ENCODE measurements at regions not wholly inside any gene's neighbourhood (a gene's known extent, or its start where the extent isn't known, plus 50 kb on each side); places are given as distances from the start of the nearest gene placed in this dataset.

DNA sequence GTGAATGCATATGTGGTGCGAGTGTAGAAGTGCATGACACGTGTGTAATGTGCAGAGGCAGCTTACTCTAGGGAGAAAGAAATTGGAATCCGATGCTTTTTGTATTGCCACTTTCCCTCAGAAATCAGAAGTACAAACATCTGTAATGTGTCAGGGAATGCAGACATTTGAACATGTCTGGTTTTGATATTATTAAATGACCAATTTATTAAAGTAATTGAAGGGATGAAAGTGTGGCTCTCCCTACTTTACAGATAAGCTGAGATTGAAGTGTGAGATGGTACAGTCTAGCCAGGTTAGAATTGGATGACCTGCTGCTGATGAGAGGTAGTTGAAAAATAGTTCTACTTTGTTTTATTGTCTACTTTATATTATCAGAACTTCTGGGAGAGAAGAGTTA lies 74.5 kb upstream of the NT5C1B start:
- DNase-seq (no peak), ATAC-seq (no peak)
- Histone ChIP-seq H3K27me3 (no peaks in the 10 kb centered on the region), H3K4me3 (no peak overlapping the region), H3K9me3 (no peaks in the 10 kb centered on the region), H3K27ac (no peak overlapping the region), H3K36me3 (no peaks in the 10 kb centered on the region), H3K4me1 (no peaks in the 10 kb centered on the region)
- intact Hi-C loops (cut with DNase I), result no loop called here
- TF ChIP-seq, protein P1, sequence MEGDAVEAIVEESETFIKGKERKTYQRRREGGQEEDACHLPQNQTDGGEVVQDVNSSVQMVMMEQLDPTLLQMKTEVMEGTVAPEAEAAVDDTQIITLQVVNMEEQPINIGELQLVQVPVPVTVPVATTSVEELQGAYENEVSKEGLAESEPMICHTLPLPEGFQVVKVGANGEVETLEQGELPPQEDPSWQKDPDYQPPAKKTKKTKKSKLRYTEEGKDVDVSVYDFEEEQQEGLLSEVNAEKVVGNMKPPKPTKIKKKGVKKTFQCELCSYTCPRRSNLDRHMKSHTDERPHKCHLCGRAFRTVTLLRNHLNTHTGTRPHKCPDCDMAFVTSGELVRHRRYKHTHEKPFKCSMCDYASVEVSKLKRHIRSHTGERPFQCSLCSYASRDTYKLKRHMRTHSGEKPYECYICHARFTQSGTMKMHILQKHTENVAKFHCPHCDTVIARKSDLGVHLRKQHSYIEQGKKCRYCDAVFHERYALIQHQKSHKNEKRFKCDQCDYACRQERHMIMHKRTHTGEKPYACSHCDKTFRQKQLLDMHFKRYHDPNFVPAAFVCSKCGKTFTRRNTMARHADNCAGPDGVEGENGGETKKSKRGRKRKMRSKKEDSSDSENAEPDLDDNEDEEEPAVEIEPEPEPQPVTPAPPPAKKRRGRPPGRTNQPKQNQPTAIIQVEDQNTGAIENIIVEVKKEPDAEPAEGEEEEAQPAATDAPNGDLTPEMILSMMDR (IDR thresholded peaks at IDR 0.05), result no peak

DNA sequence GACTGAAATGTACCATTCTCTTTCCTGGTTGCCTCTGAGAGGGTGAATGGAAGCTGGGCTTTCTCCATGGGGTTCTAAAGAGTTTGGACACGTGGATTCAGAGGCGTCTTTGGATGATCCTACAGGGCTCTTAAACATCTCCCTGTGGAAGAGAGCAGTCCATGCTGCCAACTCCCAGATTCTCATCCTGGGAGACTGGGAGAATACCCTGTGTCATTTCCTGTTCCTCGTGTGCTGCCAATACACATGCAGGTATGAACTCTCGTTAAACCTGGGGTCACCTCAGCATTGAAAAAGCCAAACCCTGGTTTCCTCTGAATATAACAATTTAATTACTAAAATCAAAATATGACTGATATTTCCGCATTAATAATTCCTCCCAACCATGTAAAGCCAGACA lies 73.3 kb upstream of the NT5C1B start:
- ATAC-seq (no peak), DNase-seq (no peak)
- H3K27ac ChIP-seq, result no peak overlapping the region
- no peaks in the 10 kb centered on the region for H3K36me3 ChIP-seq
- H3K4me1 ChIP-seq, result no peaks in the 10 kb centered on the region
- intact Hi-C loops (cut with DNase I), result no loop called here
- no peaks in the 10 kb centered on the region for H3K27me3 ChIP-seq
- no peak overlapping the region for H3K4me3 ChIP-seq
- no peaks in the 10 kb centered on the region for H3K9me3 ChIP-seq
- TF ChIP-seq, protein P1 (IDR thresholded peaks at IDR 0.05), result no peak

DNA sequence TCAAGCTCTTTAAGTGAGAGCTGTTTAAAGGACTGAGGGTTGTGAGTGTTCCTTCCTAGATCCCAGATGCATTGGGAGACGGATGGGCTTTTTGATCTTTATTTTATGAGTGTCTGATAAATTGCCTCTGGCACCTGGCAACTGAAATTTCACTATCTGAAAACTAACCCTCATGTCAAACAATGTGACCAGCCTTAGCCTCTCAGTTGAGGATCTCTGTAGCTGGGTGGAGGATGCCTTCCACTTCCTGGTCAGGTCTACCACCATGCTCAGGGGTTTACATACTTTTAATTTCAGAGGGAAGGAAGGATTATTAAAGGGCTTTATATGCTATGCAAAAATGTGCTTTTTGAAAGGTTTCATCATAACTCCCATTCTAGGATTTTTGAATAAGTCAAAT lies 70.5 kb upstream of the NT5C1B start:
- TF ChIP-seq, protein P1 (IDR thresholded peaks at IDR 0.05), result no peak
- Histone ChIP-seq H3K4me1 (no peaks in the 10 kb centered on the region), H3K9me3 (no peaks in the 10 kb centered on the region), H3K27me3 (no peaks in the 10 kb centered on the region), H3K4me3 (no peak overlapping the region), H3K27ac (no peak overlapping the region), H3K36me3 (no peaks in the 10 kb centered on the region)
- no peak for ATAC-seq
- intact Hi-C loops (cut with DNase I), result no loop called here
- no peak for DNase-seq

DNA sequence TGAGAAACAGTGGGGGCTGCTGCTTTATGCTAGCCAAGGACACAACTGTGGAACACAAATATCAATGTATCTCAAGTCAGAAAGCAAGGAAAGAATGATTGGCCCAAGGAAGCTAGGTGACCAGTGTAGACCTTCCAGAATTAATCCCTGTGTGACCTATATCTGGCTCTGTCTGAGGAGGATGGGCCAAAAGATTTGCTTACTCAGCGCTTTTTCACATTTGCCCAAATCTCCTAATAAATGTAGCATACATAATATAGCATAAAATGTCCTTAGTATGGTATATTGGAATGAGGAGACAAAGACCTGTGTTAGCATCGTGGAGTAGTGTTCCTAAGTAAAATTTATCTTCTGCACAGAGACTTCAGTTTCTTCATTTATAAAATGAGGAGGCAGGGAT lies 66.7 kb upstream of the NT5C1B start:
- TF ChIP-seq, protein P1 (IDR thresholded peaks at IDR 0.05), result no peak
- no peaks in the 10 kb centered on the region for H3K36me3 ChIP-seq
- H3K9me3 ChIP-seq, result no peaks in the 10 kb centered on the region
- ATAC-seq (no peak), DNase-seq (no peak)
- no peaks in the 10 kb centered on the region for H3K27me3 ChIP-seq
- H3K27ac ChIP-seq, result no peak overlapping the region
- intact Hi-C loops (cut with DNase I), result no loop called here
- H3K4me1 ChIP-seq, result no peaks in the 10 kb centered on the region
- no peak overlapping the region for H3K4me3 ChIP-seq

DNA sequence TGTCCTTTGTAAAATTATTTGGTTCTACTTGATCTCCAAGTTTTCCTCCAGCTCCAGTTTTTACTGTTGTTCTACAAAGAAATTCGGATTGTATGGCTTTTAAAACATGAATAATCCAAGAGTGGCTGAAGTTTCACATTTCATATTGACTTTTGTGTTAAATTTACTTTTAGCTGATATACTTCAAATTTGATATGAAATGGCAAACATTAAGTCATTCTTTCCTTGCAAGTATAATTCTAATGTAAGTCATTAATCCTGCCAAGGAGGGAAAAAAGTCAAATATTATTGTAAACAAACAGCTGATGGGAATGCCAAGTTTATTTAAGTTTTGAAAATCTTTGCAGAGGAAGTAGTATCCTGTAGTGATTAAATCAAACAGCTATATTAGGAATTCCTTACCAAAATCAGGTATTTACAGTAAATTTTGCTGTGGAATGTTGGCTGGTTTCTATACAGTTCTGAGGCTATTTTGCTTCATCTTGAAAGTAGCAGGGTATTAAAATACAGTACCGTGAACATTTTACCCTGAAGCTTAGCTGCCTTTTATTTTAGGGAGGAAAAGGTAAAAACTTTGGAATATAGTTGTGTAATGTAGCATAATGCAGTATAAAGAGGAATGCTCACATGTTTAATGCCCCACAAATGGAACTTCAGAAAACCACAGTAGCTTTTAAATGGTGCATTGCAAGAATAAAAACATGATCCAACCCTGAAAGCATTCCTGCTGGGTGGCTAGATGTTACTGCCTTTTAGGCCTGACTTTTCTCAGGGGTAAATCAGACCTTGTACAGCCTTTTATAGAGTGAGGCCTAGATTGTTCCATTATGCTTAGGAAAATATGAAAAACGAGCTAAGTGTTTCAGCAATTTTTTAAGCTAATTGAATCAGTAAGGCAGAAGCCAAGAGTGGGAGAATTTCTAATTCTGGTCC lies 62.7 kb upstream of the NT5C1B start:
- no peaks in the 10 kb centered on the region for H3K9me3 ChIP-seq
- H3K4me3 ChIP-seq, result no peak overlapping the region
- intact Hi-C loops (cut with DNase I), result no loop called here
- no peaks in the 10 kb centered on the region for H3K36me3 ChIP-seq
- H3K27me3 ChIP-seq, result no peaks in the 10 kb centered on the region
- no peaks in the 10 kb centered on the region for H3K4me1 ChIP-seq
- TF ChIP-seq, protein P1 (IDR thresholded peaks at IDR 0.05), result no peak
- ATAC-seq (no peak), DNase-seq (no peak)
- H3K27ac ChIP-seq, result no peak overlapping the region
